Caco-2 (cell line): ENCODE measurements at regions not wholly inside any gene's neighbourhood (a gene's known extent, or its start where the extent isn't known, plus 50 kb on each side); places are given as distances from the start of the nearest gene placed in this dataset.

Experiments
- BruUV-seq: library from RNA; stranded (reverse); fragments of 400-500 nt; replicated peaks from 2 replicates; lab custom pipeline; 2021; lab: Mats Ljungman, UMichigan
- CTCF ChIA-PET: fragments of 300-600 bp; sonication (Branson Sonifier 250); formaldehyde crosslinking; loops from one replicate; lab custom pipeline; 2022; ENCODE audit warnings: antibody characterized with exemption; lab: Charles Lee
- POLR2A ChIA-PET: fragments of 300-600 bp; sonication (Branson Sonifier 250); formaldehyde crosslinking; loops from one replicate; lab custom pipeline; 2022; ENCODE audit warnings: antibody characterized with exemption; lab: Charles Lee
- DNase-seq, 2 experiments: peaks; one replicate each; pipeline versions ENCODE4 v3.0.0 to v3.0.0-alpha.2; 2020 to 2022
- H3K27me3 ChIP-seq: replicated peaks from 2 replicates; pipeline ENCODE4 v1.6.0; 2011; ENCODE audit warnings: low read length; ENCODE audit not compliant: control insufficient read depth, insufficient read depth
- H3K36me3 ChIP-seq: 2 replicates; pipeline ENCODE4 v1.5.1; 2011; ENCODE audit warnings: low read length; ENCODE audit not compliant: control insufficient read depth, insufficient read depth
- H3K4me1 ChIP-seq: fragments of 250-450 bp; sonication (Bioruptor Pico); 2 replicates; pipeline ENCODE4 v1.5.1; 2020; ENCODE audit warnings: mild to moderate bottlenecking
- H3K4me3 ChIP-seq: 2 replicates; pipeline ENCODE4 v1.5.1; 2011; ENCODE audit warnings: low read depth, mild to moderate bottlenecking, control low read depth, low read length
- H3K9me3 ChIP-seq: fragments of 250-450 bp; sonication (Bioruptor Pico); 2 replicates; pipeline ENCODE4 v1.5.1; 2020; ENCODE audit warnings: mild to moderate bottlenecking, moderate library complexity
- H3K27ac Mint-ChIP-seq: one replicate; pipeline ENCODE4 v1.8.0; 2022; ENCODE audit warnings: mixed read lengths; ENCODE audit not compliant: unreplicated experiment
- H3K27me3 Mint-ChIP-seq: one replicate; pipeline ENCODE4 v1.8.0; 2022; ENCODE audit warnings: mixed read lengths; ENCODE audit not compliant: insufficient read depth, unreplicated experiment
- H3K36me3 Mint-ChIP-seq: one replicate; pipeline ENCODE4 v1.8.0; 2022; ENCODE audit warnings: mild to moderate bottlenecking, mixed read lengths; ENCODE audit not compliant: insufficient read depth, unreplicated experiment
- H3K4me1 Mint-ChIP-seq: one replicate; pipeline ENCODE4 v1.8.0; 2022; ENCODE audit warnings: low read depth, mixed read lengths; ENCODE audit not compliant: unreplicated experiment
- H3K4me3 Mint-ChIP-seq: one replicate; pipeline ENCODE4 v1.8.0; 2022; ENCODE audit warnings: mild to moderate bottlenecking, moderate library complexity, mixed read lengths; ENCODE audit not compliant: unreplicated experiment
- H3K9me3 Mint-ChIP-seq: one replicate; pipeline ENCODE4 v1.8.0; 2022; ENCODE audit warnings: mixed read lengths; ENCODE audit not compliant: unreplicated experiment
- intact Hi-C: fragments of 100-400 bp; cut with micrococcal nuclease; formaldehyde crosslinking; loops from one replicate; pipeline ENCODE4 v1.10.0; 2022; ENCODE audit not compliant: unreplicated experiment
- TF ChIP-seq, protein P1 (sequence below), 2 experiments: fragments of 200-600 bp in 1 of 2; IDR thresholded peaks; 1 replicate in 1 of 2; 2 replicates in 1 of 2; pipeline versions ENCODE4 v1.5.1 to v1.8.0; 2011 to 2022; ENCODE audit warnings: antibody characterized with exemption in 1 of 2, control low read depth in 1 of 2, inconsistent platforms in 1 of 2, low read depth in 1 of 2, low read length in 1 of 2, mild to moderate bottlenecking in 1 of 2, moderate library complexity in 1 of 2; ENCODE audit not compliant: insufficient read depth in 1 of 2, severe bottlenecking in 1 of 2, unreplicated experiment in 1 of 2

DNA sequence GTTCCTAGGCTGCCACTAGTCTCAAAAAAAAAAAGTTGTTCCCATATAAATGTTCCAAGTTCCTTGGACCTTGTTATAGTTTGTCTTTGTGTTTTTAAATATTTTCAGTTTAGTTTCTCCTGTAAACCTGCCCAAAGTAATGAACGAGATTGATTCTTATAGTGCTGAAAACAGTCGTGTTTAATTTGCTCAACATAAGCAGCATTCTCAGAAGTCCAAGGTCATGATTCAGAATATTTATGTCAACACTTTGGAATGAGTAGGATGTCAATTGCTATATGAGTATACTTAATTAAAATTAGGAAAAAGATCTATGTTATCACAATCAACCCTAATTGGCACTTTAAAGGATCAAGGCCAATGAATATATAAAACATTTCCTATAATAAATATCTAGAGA is 510.9 kb downstream of the PPP4R3C start:
- no peaks in the 10 kb centered on the region for H3K36me3 ChIP-seq
- no peaks in the 10 kb centered on the region for H3K4me1 ChIP-seq
- H3K4me1 Mint-ChIP-seq, result no peaks in the 10 kb centered on the region
- H3K4me3 Mint-ChIP-seq, result no peak overlapping the region
- BruUV-seq, result no TSS peak
- POLR2A ChIA-PET, result no interaction called here
- H3K9me3 ChIP-seq, result no peaks in the 10 kb centered on the region
- H3K27ac Mint-ChIP-seq, result no peak overlapping the region
- peaks cover 4% of the 10 kb centered on the region for H3K27me3 Mint-ChIP-seq
- H3K27me3 ChIP-seq, result no peaks in the 10 kb centered on the region
- no peaks in the 10 kb centered on the region for H3K9me3 Mint-ChIP-seq
- intact Hi-C loops, result no loop called here
- H3K4me3 ChIP-seq, result no peak overlapping the region
- no peaks in the 10 kb centered on the region for H3K36me3 Mint-ChIP-seq
- TF ChIP-seq, protein P1, sequence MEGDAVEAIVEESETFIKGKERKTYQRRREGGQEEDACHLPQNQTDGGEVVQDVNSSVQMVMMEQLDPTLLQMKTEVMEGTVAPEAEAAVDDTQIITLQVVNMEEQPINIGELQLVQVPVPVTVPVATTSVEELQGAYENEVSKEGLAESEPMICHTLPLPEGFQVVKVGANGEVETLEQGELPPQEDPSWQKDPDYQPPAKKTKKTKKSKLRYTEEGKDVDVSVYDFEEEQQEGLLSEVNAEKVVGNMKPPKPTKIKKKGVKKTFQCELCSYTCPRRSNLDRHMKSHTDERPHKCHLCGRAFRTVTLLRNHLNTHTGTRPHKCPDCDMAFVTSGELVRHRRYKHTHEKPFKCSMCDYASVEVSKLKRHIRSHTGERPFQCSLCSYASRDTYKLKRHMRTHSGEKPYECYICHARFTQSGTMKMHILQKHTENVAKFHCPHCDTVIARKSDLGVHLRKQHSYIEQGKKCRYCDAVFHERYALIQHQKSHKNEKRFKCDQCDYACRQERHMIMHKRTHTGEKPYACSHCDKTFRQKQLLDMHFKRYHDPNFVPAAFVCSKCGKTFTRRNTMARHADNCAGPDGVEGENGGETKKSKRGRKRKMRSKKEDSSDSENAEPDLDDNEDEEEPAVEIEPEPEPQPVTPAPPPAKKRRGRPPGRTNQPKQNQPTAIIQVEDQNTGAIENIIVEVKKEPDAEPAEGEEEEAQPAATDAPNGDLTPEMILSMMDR (IDR thresholded peaks at IDR 0.05; ENCODE audit: insufficient read depth in 1 of 2, low read depth in 1 of 2, low read length in 1 of 2, severe bottlenecking in 1 of 2, unreplicated experiment in 1 of 2), result no peak
- CTCF ChIA-PET, result no interaction called here
- DNase-seq, result no peak

DNA sequence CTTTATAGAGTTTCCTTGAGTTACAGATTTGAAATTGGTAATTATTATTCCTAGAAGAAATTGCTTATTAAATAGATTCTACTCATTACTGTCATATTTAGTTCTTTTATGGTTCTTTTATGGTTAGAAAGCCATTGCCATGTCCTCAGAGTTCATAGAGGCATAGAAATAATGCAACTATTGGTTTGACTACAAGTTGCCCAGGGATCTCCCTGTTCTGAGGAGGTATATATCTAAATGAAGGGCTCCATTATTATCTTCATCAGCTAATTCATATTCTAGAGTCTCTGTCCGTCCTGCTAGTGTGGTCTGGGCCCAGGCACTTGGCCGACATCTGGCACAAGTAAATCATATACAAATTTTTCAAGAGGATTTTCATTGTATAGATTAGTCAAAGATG is 535.7 kb downstream of the PPP4R3C start:
- no peaks in the 10 kb centered on the region for H3K27me3 ChIP-seq
- no peaks in the 10 kb centered on the region for H3K9me3 ChIP-seq
- H3K4me3 Mint-ChIP-seq, result no peak overlapping the region
- BruUV-seq, result no TSS peak
- no peak for DNase-seq
- no peaks in the 10 kb centered on the region for H3K4me1 Mint-ChIP-seq
- POLR2A ChIA-PET, result no interaction called here
- no peak overlapping the region for H3K27ac Mint-ChIP-seq
- H3K27me3 Mint-ChIP-seq, result peaks cover 2% of the 10 kb centered on the region
- TF ChIP-seq, protein P1 (IDR thresholded peaks at IDR 0.05; ENCODE audit: insufficient read depth in 1 of 2, low read depth in 1 of 2, low read length in 1 of 2, severe bottlenecking in 1 of 2, unreplicated experiment in 1 of 2), result no peak
- H3K4me3 ChIP-seq, result no peak overlapping the region
- intact Hi-C loops, result no loop called here
- H3K36me3 ChIP-seq, result no peaks in the 10 kb centered on the region
- H3K36me3 Mint-ChIP-seq, result no peaks in the 10 kb centered on the region
- H3K4me1 ChIP-seq, result no peaks in the 10 kb centered on the region
- H3K9me3 Mint-ChIP-seq, result no peaks in the 10 kb centered on the region
- CTCF ChIA-PET, result no interaction called here

DNA sequence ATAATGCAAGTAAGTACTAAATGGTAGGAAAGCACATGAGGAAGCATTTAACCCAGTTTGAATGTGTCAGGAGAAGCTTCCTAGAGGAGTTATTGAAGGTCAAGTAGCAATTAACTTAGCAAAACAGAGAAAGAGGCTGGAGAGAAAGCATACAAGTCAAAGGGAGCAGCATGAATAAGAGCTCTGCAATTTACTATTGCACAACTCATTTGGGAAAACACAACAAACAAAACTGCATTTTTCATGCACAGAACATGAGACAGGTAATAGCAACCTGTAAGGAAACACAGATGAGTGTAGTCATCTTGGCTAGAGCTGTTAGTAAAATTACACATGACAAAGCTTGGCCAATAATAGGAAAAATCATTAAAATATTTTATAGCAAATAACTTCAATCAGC is 538.1 kb downstream of the PPP4R3C start:
- no peak overlapping the region for H3K4me3 Mint-ChIP-seq
- ChIA-PET POLR2A (no interaction called here), CTCF (no interaction called here)
- TF ChIP-seq, protein P1 (IDR thresholded peaks at IDR 0.05; ENCODE audit: insufficient read depth in 1 of 2, low read depth in 1 of 2, low read length in 1 of 2, severe bottlenecking in 1 of 2, unreplicated experiment in 1 of 2), result no peak
- H3K36me3 Mint-ChIP-seq, result no peaks in the 10 kb centered on the region
- DNase-seq, result no peak
- intact Hi-C loops, result no loop called here
- H3K4me1 Mint-ChIP-seq, result no peaks in the 10 kb centered on the region
- no peak overlapping the region for H3K4me3 ChIP-seq
- H3K27me3 Mint-ChIP-seq, result no peaks in the 10 kb centered on the region
- H3K27me3 ChIP-seq, result no peaks in the 10 kb centered on the region
- no peaks in the 10 kb centered on the region for H3K36me3 ChIP-seq
- H3K9me3 ChIP-seq, result no peaks in the 10 kb centered on the region
- no TSS peak for BruUV-seq
- H3K27ac Mint-ChIP-seq, result no peak overlapping the region
- no peaks in the 10 kb centered on the region for H3K9me3 Mint-ChIP-seq
- no peaks in the 10 kb centered on the region for H3K4me1 ChIP-seq
